Cerebellar nuclear complex (tissue), 1 donor: ENCODE measurements at regions not wholly inside any gene's neighbourhood (a gene's known extent, or its start where the extent isn't known, plus 50 kb on each side); places are given as distances from the start of the nearest gene placed in this dataset.

Experiments
- DNase-seq, 2 experiments: peaks; one replicate each; lab custom pipeline; 2025; lab: John Stamatoyannopoulos, UW

- no peak for DNase-seq
Observed at GRCh38 chr6:156058356-156058755, 602.7 kb upstream of the NOX3 start.

GRCh38 chr6:156057869-156058268 lies 602.2 kb upstream of the NOX3 start:
- no peak for DNase-seq

- no peak for DNase-seq
Observed at GRCh38 chr6:156056085-156056484, 600.4 kb upstream of the NOX3 start.

GRCh38 chr6:156053626-156054025 lies 598.0 kb upstream of the NOX3 start:
- no peak for DNase-seq

GRCh38 chr6:156046841-156047449 lies 591.3 kb upstream of the NOX3 start:
- no peak for DNase-seq

DNA sequence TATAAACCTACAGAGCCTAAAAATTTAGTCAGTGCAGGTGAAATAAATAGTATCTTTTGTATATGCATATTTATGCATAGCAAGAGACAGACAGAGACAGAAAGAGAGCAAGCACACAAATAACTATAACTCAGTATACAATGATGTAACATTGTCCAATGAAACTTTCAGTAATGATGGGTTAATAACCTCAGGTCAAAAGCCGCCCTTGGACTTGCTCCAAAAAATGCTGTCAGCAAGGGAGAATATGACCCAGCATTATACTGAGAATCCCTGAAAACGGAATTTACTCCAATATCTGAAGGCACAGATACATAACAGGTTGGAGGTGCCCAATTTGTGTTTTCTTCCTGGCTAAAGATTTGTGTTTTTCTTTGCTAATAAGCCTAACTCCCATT lies 590.6 kb upstream of the NOX3 start:
- no peak for DNase-seq

GRCh38 chr6:156045401-156046267 lies 590.0 kb upstream of the NOX3 start:
- DNase-seq: no peak

GRCh38 chr6:156033598-156033997 lies 578.0 kb upstream of the NOX3 start:
- no peak for DNase-seq

DNA sequence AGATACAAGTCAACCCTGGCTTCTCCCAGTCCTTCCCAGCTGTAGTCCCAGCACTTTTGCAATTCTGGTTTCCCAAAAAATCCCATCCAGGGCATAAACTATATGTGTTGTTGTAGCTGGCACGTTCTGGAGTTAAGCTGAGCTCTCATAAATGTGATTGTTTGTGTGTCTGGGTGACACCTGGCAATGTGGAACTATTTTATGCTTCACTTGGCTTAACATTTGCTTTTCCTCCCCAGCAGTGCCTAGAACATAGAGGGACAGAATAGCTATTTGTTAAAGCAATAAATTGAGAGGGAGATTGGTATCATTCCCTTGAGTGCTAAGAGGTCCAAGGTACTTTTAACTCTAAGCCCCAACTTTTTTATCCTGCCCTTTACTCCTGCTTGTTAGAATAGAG lies 575.9 kb upstream of the NOX3 start:
- no peak for DNase-seq

DNA sequence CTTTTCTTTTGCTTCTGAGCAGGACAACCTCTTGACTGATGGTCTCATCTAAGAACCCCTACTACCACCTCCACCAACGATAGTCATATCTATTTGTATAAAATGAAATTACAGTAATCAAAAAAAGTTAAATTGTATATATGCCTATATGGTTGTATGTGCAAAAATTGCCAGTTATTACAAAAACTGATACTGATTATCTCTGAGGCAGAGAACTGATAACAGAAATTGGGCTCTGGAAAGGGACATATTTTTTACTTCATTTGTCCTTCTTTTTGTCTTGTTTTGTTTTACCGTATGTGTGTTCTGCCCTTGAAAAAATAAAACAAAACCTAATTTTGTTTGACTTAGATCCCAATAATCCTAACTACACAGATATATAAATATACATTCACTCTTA lies 574.4 kb upstream of the NOX3 start:
- no peak for DNase-seq

GRCh38 chr6:156029286-156029985 lies 573.8 kb upstream of the NOX3 start:
- DNase-seq: no peak

GRCh38 chr6:156028335-156029131 lies 572.9 kb upstream of the NOX3 start:
- no peak for DNase-seq

- DNase-seq: no peak
Observed at GRCh38 chr6:156027248-156027626, 571.6 kb upstream of the NOX3 start.

GRCh38 chr6:156026486-156027247 lies 571.0 kb upstream of the NOX3 start:
- no peak for DNase-seq

- no peak for DNase-seq
Observed at GRCh38 chr6:156024339-156024738, 568.7 kb upstream of the NOX3 start.

GRCh38 chr6:156021746-156022396 lies 566.2 kb upstream of the NOX3 start:
- DNase-seq: no peak

DNA sequence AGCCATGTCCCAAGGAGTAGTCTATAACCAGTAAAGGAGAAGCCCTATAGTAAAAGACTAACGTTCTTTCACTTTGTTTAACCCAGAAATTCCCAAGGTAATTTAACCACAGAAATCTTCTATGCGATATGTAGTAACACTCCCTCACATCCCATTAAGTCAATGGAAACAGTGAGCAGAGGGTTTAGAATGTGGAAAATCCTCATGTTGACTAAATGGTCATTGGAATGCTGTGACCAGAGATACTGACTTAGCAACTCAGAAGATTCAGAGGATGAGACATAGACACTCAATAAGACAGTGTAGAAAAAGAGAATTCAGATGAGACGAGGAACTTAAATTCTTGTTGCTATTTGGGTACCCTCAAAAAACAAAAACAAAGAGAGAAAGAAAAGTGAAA lies 562.2 kb upstream of the NOX3 start:
- DNase-seq: no peak

DNA sequence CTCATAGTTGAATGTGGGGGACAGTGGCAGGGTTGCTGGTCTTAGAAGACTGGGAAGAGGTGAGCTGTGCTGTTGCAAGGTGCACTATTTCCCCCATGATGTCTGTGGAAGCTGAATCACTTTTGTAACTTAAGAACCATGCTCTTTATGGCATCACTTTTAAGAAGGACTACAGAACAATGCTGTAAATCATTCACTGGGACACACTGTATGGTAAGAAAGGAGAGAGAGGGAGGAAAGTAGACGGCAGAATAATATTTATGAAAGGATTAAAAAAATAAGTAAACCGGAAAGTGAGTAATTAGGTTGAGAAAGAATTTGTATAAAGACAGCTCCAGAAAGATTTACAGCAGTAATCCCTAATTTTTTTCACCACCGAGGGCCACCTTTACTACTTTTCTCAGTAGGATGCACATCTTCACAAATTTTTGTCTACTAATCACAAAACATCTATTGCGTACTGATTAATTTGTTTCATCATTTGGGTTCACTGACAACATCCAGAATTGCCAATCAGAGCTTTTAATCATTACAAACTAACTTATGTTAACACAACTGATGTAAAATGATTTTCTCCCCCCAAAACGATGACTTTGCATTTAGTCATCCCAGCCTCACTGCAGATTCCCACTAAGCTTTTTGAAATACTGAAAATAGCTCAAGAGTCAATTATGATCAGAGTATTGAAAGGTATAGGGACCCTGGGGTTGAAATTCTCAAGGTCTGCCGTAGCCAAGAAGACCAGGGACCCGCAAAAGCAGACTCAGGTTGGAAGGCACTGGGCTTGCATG lies 560.7 kb upstream of the NOX3 start:
- DNase-seq: no peak

GRCh38 chr6:156013155-156013554 lies 557.5 kb upstream of the NOX3 start:
- DNase-seq: no peak

GRCh38 chr6:156009656-156010055 lies 554.0 kb upstream of the NOX3 start:
- no peak for DNase-seq
